HEK293 (cell line): ENCODE measurements at regions not wholly inside any gene's neighbourhood (a gene's known extent, or its start where the extent isn't known, plus 50 kb on each side); places are given as distances from the start of the nearest gene placed in this dataset.

ENCODE experiments used
- CTCF ChIA-PET: fragments of 350-600 bp; formaldehyde crosslinking; extraction: SDS; loops from one replicate; lab custom pipeline; 2021; ENCODE audit warnings: antibody characterized with exemption; lab: Yijun Ruan, JAX
- POLR2A ChIA-PET: fragments of 300-600 bp; formaldehyde crosslinking; extraction: SDS; loops from one replicate; lab custom pipeline; 2020; ENCODE audit warnings: antibody characterized with exemption, inconsistent platforms; lab: Yijun Ruan, JAX
- H3K27ac ChIP-seq: fragments of 200-500 bp; sonication (Bioruptor generic); 2 replicates; pipeline ENCODE4 v1.5.1; 2014; ENCODE audit warnings: low read depth, low read length, control low read depth, inconsistent platforms; ENCODE audit errors: extremely low read depth
- H3K36me3 ChIP-seq, 2 experiments: fragments of 200-500 bp in 1 of 2; sonication (Bioruptor generic) in 1 of 2; 1 replicate in 1 of 2; 2 replicates in 1 of 2; pipeline ENCODE4 v1.5.1; 2014 to 2017; ENCODE audit warnings: inconsistent platforms in 2 of 2, low read length in 2 of 2; ENCODE audit not compliant: control insufficient read depth in 2 of 2, insufficient read depth in 1 of 2
- H3K4me1 ChIP-seq: fragments of 200-500 bp; sonication (Bioruptor generic); 2 replicates; pipeline ENCODE4 v1.5.1; 2014; ENCODE audit warnings: mild to moderate bottlenecking, low read length, inconsistent platforms; ENCODE audit not compliant: control insufficient read depth, insufficient read depth
- H3K4me3 ChIP-seq: 2 replicates; pipeline ENCODE4 v1.5.1; 2011; ENCODE audit warnings: low read depth, mild to moderate bottlenecking, control low read depth, low read length, moderate library complexity
- H3K9me3 ChIP-seq: fragments of 200-500 bp; sonication (Bioruptor generic); 2 replicates; pipeline ENCODE4 v1.5.1; 2014; ENCODE audit warnings: low read depth, low read length, inconsistent platforms; ENCODE audit not compliant: control insufficient read depth, insufficient read depth
- ATF2 ChIP-seq: fragments of 450-650 bp; formaldehyde crosslinking; IDR thresholded peaks from 2 replicates; pipeline ENCODE4 v1.5.1; 2016; ENCODE audit warnings: missing biosample characterization, missing genetic modification characterization, low read depth
- REST ChIP-seq: fragments of 450-650 bp; formaldehyde crosslinking; IDR thresholded peaks from 2 replicates; pipeline ENCODE4 v1.5.1; 2016; ENCODE audit warnings: missing biosample characterization, missing genetic modification characterization
- SALL2 ChIP-seq: fragments of 450-650 bp; formaldehyde crosslinking; IDR thresholded peaks from 2 replicates; pipeline ENCODE4 v1.5.0; 2017; ENCODE audit warnings: missing biosample characterization, mild to moderate bottlenecking, missing genetic modification characterization, borderline replicate concordance
- SP2 ChIP-seq: fragments of 450-650 bp; formaldehyde crosslinking; IDR thresholded peaks from 2 replicates; pipeline ENCODE4 v1.5.1; 2016; ENCODE audit warnings: missing biosample characterization, missing genetic modification characterization
- ZBTB7A ChIP-seq: fragments of 450-650 bp; formaldehyde crosslinking; IDR thresholded peaks from 2 replicates; pipeline ENCODE4 v1.5.1; 2016; ENCODE audit warnings: low read depth, missing biosample characterization, missing genetic modification characterization
- ZNF184 ChIP-seq: fragments of 450-650 bp; IDR thresholded peaks from 2 replicates; pipeline ENCODE4 v1.5.1; 2018; ENCODE audit warnings: missing biosample characterization, mild to moderate bottlenecking, missing genetic modification characterization
- ZNF311 ChIP-seq: fragments of 450-650 bp; formaldehyde crosslinking; IDR thresholded peaks from 2 replicates; pipeline ENCODE4 v1.5.1; 2017; ENCODE audit warnings: missing biosample characterization, missing genetic modification characterization, borderline replicate concordance
- ZNF341 ChIP-seq: fragments of 450-650 bp; formaldehyde crosslinking; IDR thresholded peaks from 2 replicates; pipeline ENCODE4; 2016; ENCODE audit warnings: low read depth, missing biosample characterization, missing genetic modification characterization
- ZNF362 ChIP-seq: fragments of 450-650 bp; formaldehyde crosslinking; IDR thresholded peaks from 2 replicates; pipeline ENCODE4 v1.5.1; 2016; ENCODE audit warnings: missing biosample characterization, missing genetic modification characterization
- ZNF391 ChIP-seq: fragments of 450-650 bp; formaldehyde crosslinking; IDR thresholded peaks from 2 replicates; pipeline ENCODE4 v1.5.1; 2016; ENCODE audit warnings: low read depth, missing biosample characterization, missing genetic modification characterization, borderline replicate concordance
- ZNF558 ChIP-seq: fragments of 450-650 bp; formaldehyde crosslinking; IDR thresholded peaks from 2 replicates; pipeline ENCODE4 v1.5.1; 2016; ENCODE audit warnings: missing biosample characterization, missing genetic modification characterization
- ZNF596 ChIP-seq: fragments of 450-650 bp; IDR thresholded peaks from 2 replicates; pipeline ENCODE4 v1.5.0; 2018; ENCODE audit warnings: missing biosample characterization, mild to moderate bottlenecking, missing genetic modification characterization, moderate library complexity
- ZNF670 ChIP-seq: fragments of 450-650 bp; formaldehyde crosslinking; IDR thresholded peaks from 2 replicates; pipeline ENCODE4 v1.5.1; 2016; ENCODE audit warnings: missing biosample characterization, missing genetic modification characterization, low read depth
- ZNF768 ChIP-seq: fragments of 450-650 bp; formaldehyde crosslinking; IDR thresholded peaks from 2 replicates; pipeline ENCODE4 v1.5.1; 2018; ENCODE audit warnings: missing biosample characterization, mild to moderate bottlenecking, missing genetic modification characterization
- ZNF830 ChIP-seq: fragments of 450-650 bp; IDR thresholded peaks from 2 replicates; pipeline ENCODE4 v1.5.0; 2018; ENCODE audit warnings: missing biosample characterization, missing genetic modification characterization, low read depth, mild to moderate bottlenecking, moderate library complexity
- ZSCAN16 ChIP-seq: fragments of 450-650 bp; formaldehyde crosslinking; IDR thresholded peaks from 2 replicates; pipeline ENCODE4 v1.5.1; 2016; ENCODE audit warnings: missing biosample characterization, missing genetic modification characterization
- TF ChIP-seq, protein P1 (sequence below): fragments of 450-650 bp; formaldehyde crosslinking; IDR thresholded peaks from 2 replicates; pipeline ENCODE4 v1.5.1; 2016; ENCODE audit warnings: missing biosample characterization, missing genetic modification characterization
- TF ChIP-seq, protein P2 (sequence below): fragments of 450-650 bp; formaldehyde crosslinking; IDR thresholded peaks from 2 replicates; pipeline ENCODE4 v1.5.1; 2016; ENCODE audit warnings: missing biosample characterization, missing genetic modification characterization

DNA sequence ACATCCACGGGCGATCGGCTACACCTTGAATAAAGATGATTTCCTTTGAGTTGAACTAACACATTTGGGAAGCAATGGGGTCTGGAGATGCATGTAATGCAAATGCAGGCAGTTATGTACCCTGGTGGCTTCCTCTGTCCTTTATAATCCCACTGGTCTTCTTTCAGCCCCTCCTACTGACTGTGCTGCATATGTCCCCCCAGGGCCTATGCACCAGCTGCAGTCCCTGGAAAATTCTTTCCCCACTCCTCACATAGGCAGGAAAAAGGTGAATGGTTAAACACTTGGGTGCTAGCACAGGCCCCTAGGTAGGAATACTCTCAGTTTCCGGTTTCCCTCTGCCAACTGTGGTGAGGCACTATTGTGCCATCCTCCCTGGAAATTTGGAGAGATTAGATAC, 294.8 kb upstream of the SOX5 start:
- Histone ChIP-seq H3K4me1 (no peaks in the 10 kb centered on the region), H3K27ac (no peak overlapping the region), H3K36me3 (no peaks in the 10 kb centered on the region), H3K9me3 (no peaks in the 10 kb centered on the region), H3K4me3 (no peak overlapping the region)
- CTCF ChIA-PET = no interaction called here
- TF ChIP-seq ZNF830 (tag by site-specific recombination) (no peak), ZSCAN16 (tag by site-specific recombination) (no peak), ZNF311 (tag by site-specific recombination) (no peak), ZNF341 (tag by site-specific recombination) (no peak), SALL2 (tag by site-specific recombination) (no peak), ZNF670 (no peak), ZNF184 (tag by site-specific recombination) (no peak), ZNF596 (no peak), ZNF362 (tag by site-specific recombination) (no peak), REST (tag by site-specific recombination) (no peak), ZBTB7A (no peak), ZNF558 (tag by site-specific recombination) (no peak), ZNF768 (no peak), ZNF391 (no peak)
- TF ChIP-seq, protein P1, sequence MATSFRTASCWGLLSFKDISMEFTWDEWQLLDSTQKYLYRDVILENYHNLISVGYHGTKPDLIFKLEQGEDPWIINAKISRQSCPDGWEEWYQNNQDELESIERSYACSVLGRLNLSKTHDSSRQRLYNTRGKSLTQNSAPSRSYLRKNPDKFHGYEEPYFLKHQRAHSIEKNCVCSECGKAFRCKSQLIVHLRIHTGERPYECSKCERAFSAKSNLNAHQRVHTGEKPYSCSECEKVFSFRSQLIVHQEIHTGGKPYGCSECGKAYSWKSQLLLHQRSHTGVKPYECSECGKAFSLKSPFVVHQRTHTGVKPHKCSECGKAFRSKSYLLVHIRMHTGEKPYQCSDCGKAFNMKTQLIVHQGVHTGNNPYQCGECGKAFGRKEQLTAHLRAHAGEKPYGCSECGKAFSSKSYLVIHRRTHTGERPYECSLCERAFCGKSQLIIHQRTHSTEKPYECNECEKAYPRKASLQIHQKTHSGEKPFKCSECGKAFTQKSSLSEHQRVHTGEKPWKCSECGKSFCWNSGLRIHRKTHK = no peak
- POLR2A ChIA-PET = no interaction called here

GRCh38 chr12:24240707-24241106, 291.2 kb upstream of the SOX5 start:
- ChIA-PET CTCF (no interaction called here), POLR2A (no interaction called here)
- Histone ChIP-seq H3K4me1 (no peaks in the 10 kb centered on the region), H3K9me3 (no peaks in the 10 kb centered on the region), H3K27ac (no peak overlapping the region)
- TF ChIP-seq ATF2 = peak; percentile 74
- no peak for TF ChIP-seq SP2
- TF ChIP-seq, protein P2, sequence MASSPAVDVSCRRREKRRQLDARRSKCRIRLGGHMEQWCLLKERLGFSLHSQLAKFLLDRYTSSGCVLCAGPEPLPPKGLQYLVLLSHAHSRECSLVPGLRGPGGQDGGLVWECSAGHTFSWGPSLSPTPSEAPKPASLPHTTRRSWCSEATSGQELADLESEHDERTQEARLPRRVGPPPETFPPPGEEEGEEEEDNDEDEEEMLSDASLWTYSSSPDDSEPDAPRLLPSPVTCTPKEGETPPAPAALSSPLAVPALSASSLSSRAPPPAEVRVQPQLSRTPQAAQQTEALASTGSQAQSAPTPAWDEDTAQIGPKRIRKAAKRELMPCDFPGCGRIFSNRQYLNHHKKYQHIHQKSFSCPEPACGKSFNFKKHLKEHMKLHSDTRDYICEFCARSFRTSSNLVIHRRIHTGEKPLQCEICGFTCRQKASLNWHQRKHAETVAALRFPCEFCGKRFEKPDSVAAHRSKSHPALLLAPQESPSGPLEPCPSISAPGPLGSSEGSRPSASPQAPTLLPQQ (tag by site-specific recombination) = no peak
- TF ChIP-seq, protein P1 = no peak
- TF ChIP-seq, all 188 proteins: peak for 1
- H3K36me3 ChIP-seq = no peaks in the 10 kb centered on the region
- no peak overlapping the region for H3K4me3 ChIP-seq
